GM23338 (cell line): ENCODE measurements at regions not wholly inside any gene's neighbourhood (a gene's known extent, or its start where the extent isn't known, plus 50 kb on each side); places are given as distances from the start of the nearest gene placed in this dataset.
"Not testable (repeated sequence)": the region's sequence is repeated elsewhere in the genome, so short reads cannot be mapped to it uniquely, and the experiment has no call there.

Experiments used
- ATAC-seq: fragments of 200-7000 bp; cut with Tn5 transposase; 3 replicates; pipeline ENCODE4 v1.9.1; 2020
- DNase-seq: peaks from one replicate; pipeline ENCODE4 v3.0.0-alpha.2; 2015; ENCODE audit warnings: low spot score
- H2AFZ ChIP-seq: fragments of 200-600 bp; sonication (generic); 2 replicates; pipeline ENCODE4 v1.8.0; 2016; ENCODE audit warnings: antibody characterized with exemption, mild to moderate bottlenecking, moderate library complexity
- H3F3A ChIP-seq: fragments of 200-600 bp; sonication (generic); replicated peaks from 2 replicates; pipeline ENCODE4 v1.8.0; 2017; ENCODE audit warnings: antibody characterized with exemption, mixed run types, low read depth
- H3K27ac ChIP-seq: fragments of 200-600 bp; sonication (generic); 2 replicates; pipeline ENCODE4 v1.6.1; 2016; ENCODE audit warnings: low read depth
- H3K27me3 ChIP-seq: fragments of 200-600 bp; sonication (generic); 2 replicates; pipeline ENCODE4 v1.8.0; 2016; ENCODE audit warnings: mild to moderate bottlenecking, mixed run types, moderate library complexity; ENCODE audit not compliant: insufficient read depth
- H3K36me3 ChIP-seq: fragments of 200-600 bp; sonication (generic); 2 replicates; pipeline ENCODE4 v1.8.0; 2016; ENCODE audit warnings: mild to moderate bottlenecking; ENCODE audit not compliant: insufficient read depth
- H3K4me1 ChIP-seq: fragments of 200-600 bp; sonication (generic); 2 replicates; pipeline ENCODE4 v1.8.0; 2016; ENCODE audit warnings: mild to moderate bottlenecking, moderate library complexity; ENCODE audit not compliant: insufficient read depth
- H3K4me2 ChIP-seq: fragments of 200-600 bp; sonication (generic); 2 replicates; pipeline ENCODE4 v1.7.1; 2017; ENCODE audit warnings: mixed run types
- H3K4me3 ChIP-seq: fragments of 200-600 bp; sonication (generic); 2 replicates; pipeline ENCODE4 v1.6.1; 2016; ENCODE audit warnings: mixed run types
- H3K79me2 ChIP-seq: fragments of 200-600 bp; sonication (generic); replicated peaks from 2 replicates; pipeline ENCODE4 v1.8.0; 2017; ENCODE audit warnings: mild to moderate bottlenecking; ENCODE audit not compliant: insufficient read depth
- H3K9me2 ChIP-seq: fragments of 200-600 bp; sonication (generic); 2 replicates; pipeline ENCODE4 v1.8.0; 2017; ENCODE audit not compliant: insufficient read depth
- H4K20me1 ChIP-seq: fragments of 200-600 bp; sonication (generic); replicated peaks from 2 replicates; pipeline ENCODE4 v1.8.0; 2017; ENCODE audit warnings: mild to moderate bottlenecking; ENCODE audit not compliant: insufficient read depth
- H3K27ac Mint-ChIP-seq: 2 replicates; pipeline ENCODE4 v1.8.0; 2020; ENCODE audit warnings: inconsistent platforms, mild to moderate bottlenecking, moderate library complexity, mixed read lengths
- H3K27me3 Mint-ChIP-seq: 3 replicates; pipeline ENCODE4 v1.8.0; 2022; ENCODE audit warnings: low read depth, mild to moderate bottlenecking, moderate library complexity, mixed read lengths, inconsistent platforms; ENCODE audit not compliant: insufficient read depth, poor library complexity
- H3K36me3 Mint-ChIP-seq: 3 replicates; pipeline ENCODE4 v1.8.0; 2021; ENCODE audit warnings: low read depth, mild to moderate bottlenecking, inconsistent platforms, moderate library complexity, mixed read lengths
- H3K4me1 Mint-ChIP-seq: 3 replicates; pipeline ENCODE4 v1.8.0; 2020; ENCODE audit warnings: mild to moderate bottlenecking, inconsistent platforms, mixed read lengths
- H3K4me3 Mint-ChIP-seq: 3 replicates; pipeline ENCODE4 v1.8.0; 2021; ENCODE audit warnings: moderate library complexity, mild to moderate bottlenecking, inconsistent platforms, mixed read lengths
- H3K9me3 Mint-ChIP-seq: 3 replicates; pipeline ENCODE4 v1.8.0; 2020; ENCODE audit warnings: moderate library complexity, mild to moderate bottlenecking, inconsistent platforms, mixed read lengths
- CREB1 ChIP-seq: fragments of 250-450 bp; sonication (Bioruptor Pico); IDR thresholded peaks from 2 replicates; pipeline ENCODE4 v1.5.0; 2020; ENCODE audit warnings: low read depth, mild to moderate bottlenecking, moderate library complexity
- TF ChIP-seq, protein P1 (sequence below), 2 experiments: fragments of 200-600 bp in 1 of 2; sonication (generic) in 1 of 2; conservative IDR thresholded peaks; 2 replicates each; pipeline versions ENCODE4 v1.5.1 to v1.6.1; 2016 to 2017; ENCODE audit warnings: antibody characterized with exemption in 2 of 2, low read depth in 2 of 2, mild to moderate bottlenecking in 2 of 2, moderate library complexity in 1 of 2
- TF ChIP-seq, protein P2 (sequence below): IDR thresholded peaks from 2 replicates; pipeline ENCODE4 v1.6.1; 2016; ENCODE audit warnings: antibody characterized with exemption
- TF ChIP-seq, protein P3 (sequence below): IDR thresholded peaks from one replicate; pipeline ENCODE4 v1.6.1; 2018; ENCODE audit warnings: antibody characterized with exemption; ENCODE audit not compliant: unreplicated experiment

DNA sequence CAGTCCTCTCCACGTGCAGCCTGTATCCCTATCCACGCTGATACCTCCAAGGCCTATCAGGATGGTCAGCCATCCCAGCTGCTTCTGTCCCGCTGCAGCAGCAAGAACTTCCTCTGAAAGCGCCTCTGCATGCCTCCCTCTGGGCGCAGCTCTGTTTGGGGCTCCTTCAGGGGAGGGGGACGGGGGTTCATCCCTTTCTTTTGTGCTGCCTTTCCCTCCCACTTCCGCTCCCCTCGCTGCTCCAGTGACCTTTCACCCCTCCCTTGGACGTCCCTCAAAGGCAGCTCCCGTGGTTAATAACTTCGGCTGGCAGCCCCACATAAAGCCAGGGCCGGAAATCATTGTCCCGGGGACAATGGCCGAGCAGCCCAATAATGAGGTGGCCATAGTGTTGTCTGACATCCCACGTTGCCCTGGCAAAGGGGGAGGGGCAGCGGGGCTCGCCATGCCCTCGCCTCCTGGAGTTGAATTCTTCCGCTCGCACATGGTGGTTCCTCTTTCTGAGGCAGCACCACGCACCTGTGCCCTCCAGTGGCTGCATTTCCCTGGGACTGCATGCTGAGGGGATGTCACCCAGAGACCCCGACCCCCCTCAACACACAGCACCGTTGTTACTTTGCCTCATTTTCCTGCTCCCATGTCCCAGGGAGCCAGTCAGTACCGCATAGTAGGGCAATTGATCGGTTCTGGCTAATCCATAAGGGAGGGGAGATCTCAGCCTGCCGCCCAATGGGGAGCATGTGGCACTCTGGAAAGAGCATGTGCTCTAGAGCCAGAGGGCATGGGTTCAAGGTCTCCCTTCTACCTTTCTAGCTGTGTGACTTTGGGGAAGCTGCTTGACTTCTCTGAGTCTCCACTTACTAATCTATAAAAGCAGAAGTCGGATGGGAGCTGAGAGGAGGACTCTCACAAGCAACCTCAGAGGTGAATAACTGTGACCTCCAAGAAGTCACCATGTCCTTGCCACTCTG is 72.0 kb downstream of the TRIM43 start:
- DNase-seq (peak; percentile 31), ATAC-seq (peak; percentile 73)
- not testable (repeated sequence) for H3K27ac Mint-ChIP-seq, H3K36me3 ChIP-seq, H3K4me1 Mint-ChIP-seq, H3K9me3 Mint-ChIP-seq, H3K27me3 Mint-ChIP-seq, H3K4me3 Mint-ChIP-seq, H3K79me2 ChIP-seq, H3K4me1 ChIP-seq, H4K20me1 ChIP-seq, H3K36me3 Mint-ChIP-seq, H3K4me2 ChIP-seq, H3K9me2 ChIP-seq, H3K27ac ChIP-seq, H3K4me3 ChIP-seq, H3K27me3 ChIP-seq, H3F3A ChIP-seq
- peak overlapping the region; percentile 43; the same call in 1 of the 2 replicates for H2AFZ ChIP-seq
- TF ChIP-seq, protein P1, sequence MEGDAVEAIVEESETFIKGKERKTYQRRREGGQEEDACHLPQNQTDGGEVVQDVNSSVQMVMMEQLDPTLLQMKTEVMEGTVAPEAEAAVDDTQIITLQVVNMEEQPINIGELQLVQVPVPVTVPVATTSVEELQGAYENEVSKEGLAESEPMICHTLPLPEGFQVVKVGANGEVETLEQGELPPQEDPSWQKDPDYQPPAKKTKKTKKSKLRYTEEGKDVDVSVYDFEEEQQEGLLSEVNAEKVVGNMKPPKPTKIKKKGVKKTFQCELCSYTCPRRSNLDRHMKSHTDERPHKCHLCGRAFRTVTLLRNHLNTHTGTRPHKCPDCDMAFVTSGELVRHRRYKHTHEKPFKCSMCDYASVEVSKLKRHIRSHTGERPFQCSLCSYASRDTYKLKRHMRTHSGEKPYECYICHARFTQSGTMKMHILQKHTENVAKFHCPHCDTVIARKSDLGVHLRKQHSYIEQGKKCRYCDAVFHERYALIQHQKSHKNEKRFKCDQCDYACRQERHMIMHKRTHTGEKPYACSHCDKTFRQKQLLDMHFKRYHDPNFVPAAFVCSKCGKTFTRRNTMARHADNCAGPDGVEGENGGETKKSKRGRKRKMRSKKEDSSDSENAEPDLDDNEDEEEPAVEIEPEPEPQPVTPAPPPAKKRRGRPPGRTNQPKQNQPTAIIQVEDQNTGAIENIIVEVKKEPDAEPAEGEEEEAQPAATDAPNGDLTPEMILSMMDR (conservative IDR thresholded peaks at IDR 0.05; ENCODE audit: low read depth in 2 of 2), result peak in 1 of 2 experiments; percentile 13; a peak in 1 of 4 replicates

DNA sequence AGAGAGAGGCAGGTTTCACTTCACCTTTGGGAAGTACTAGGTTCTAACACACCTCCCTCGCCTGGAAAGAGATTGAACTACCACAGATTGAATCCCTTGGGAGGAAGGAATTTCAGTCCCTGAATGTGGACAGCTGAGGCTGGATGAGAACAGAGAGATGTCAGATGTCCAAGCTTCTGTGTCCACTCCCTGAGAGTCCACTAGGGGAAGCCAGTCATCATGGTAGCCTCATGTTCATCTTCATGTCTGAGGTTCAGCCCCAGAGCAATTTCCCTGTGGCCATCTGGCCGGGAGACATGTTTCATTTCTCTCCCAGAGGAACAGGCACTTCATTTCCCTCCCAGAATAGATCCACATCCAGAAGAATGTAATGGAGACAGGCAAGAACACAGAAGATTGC is 74.8 kb downstream of the TRIM43 start:
- not testable (repeated sequence) for H3K36me3 Mint-ChIP-seq, DNase-seq, H3K9me3 Mint-ChIP-seq, H3K27me3 ChIP-seq, H3K9me2 ChIP-seq, H2AFZ ChIP-seq, ATAC-seq, H3K4me1 ChIP-seq, H3K4me3 Mint-ChIP-seq, H3K27ac Mint-ChIP-seq, H3K4me3 ChIP-seq, H3K27ac ChIP-seq, H4K20me1 ChIP-seq, H3F3A ChIP-seq, H3K36me3 ChIP-seq, H3K4me2 ChIP-seq, H3K27me3 Mint-ChIP-seq, H3K4me1 Mint-ChIP-seq, H3K79me2 ChIP-seq

DNA sequence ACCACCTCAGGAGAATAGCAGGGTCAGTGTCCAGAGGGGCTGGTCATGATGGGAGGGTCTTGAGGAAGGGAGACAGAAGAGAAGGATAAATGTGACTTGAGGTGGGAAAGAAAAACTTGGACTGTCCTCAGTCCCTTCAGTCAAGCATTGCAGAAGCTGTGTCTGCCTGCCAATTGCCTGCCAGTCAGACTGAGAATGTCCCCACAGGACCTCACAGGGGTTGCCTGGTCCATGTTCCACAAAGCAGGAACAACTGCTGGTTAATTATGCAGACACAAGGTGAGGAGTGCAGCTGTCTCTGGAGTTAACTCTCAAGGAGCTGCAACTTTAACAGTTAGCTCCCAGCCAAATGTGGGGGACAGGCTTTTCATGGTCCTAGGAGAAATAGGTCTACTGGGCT is 75.7 kb downstream of the TRIM43 start:
- Histone ChIP-seq H3K27me3 (0 out of 2 replicates have a peak, but pooled peaks cover 5% of the 10 kb centered on the region), H3K27ac (no peak overlapping the region), H3F3A (no peaks in the 10 kb centered on the region), H2AFZ (no peak overlapping the region), H3K9me2 (no peaks in the 10 kb centered on the region), H4K20me1 (no peaks in the 10 kb centered on the region), H3K36me3 (no peaks in the 10 kb centered on the region), H3K79me2 (no peaks in the 10 kb centered on the region), H3K4me3 (no peak overlapping the region), H3K4me1 (no peaks in the 10 kb centered on the region), H3K4me2 (no peak overlapping the region)
- ATAC-seq, result no peak
- Mint-ChIP-seq H3K9me3 (no peaks in the 10 kb centered on the region), H3K4me3 (no peak overlapping the region), H3K36me3 (no peaks in the 10 kb centered on the region), H3K4me1 (peaks cover 8% of the 10 kb centered on the region; the same call in 2 of the 3 replicates), H3K27me3 (peaks cover 1% of the 10 kb centered on the region), H3K27ac (no peak overlapping the region)
- DNase-seq, result no peak
- TF ChIP-seq, protein P1 (conservative IDR thresholded peaks at IDR 0.05; ENCODE audit: low read depth in 2 of 2), result no peak
- no peak for TF ChIP-seq CREB1 (CRISPR knock-in tag)
- TF ChIP-seq, protein P2, sequence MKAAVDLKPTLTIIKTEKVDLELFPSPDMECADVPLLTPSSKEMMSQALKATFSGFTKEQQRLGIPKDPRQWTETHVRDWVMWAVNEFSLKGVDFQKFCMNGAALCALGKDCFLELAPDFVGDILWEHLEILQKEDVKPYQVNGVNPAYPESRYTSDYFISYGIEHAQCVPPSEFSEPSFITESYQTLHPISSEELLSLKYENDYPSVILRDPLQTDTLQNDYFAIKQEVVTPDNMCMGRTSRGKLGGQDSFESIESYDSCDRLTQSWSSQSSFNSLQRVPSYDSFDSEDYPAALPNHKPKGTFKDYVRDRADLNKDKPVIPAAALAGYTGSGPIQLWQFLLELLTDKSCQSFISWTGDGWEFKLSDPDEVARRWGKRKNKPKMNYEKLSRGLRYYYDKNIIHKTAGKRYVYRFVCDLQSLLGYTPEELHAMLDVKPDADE, result no peak
- TF ChIP-seq, protein P3, sequence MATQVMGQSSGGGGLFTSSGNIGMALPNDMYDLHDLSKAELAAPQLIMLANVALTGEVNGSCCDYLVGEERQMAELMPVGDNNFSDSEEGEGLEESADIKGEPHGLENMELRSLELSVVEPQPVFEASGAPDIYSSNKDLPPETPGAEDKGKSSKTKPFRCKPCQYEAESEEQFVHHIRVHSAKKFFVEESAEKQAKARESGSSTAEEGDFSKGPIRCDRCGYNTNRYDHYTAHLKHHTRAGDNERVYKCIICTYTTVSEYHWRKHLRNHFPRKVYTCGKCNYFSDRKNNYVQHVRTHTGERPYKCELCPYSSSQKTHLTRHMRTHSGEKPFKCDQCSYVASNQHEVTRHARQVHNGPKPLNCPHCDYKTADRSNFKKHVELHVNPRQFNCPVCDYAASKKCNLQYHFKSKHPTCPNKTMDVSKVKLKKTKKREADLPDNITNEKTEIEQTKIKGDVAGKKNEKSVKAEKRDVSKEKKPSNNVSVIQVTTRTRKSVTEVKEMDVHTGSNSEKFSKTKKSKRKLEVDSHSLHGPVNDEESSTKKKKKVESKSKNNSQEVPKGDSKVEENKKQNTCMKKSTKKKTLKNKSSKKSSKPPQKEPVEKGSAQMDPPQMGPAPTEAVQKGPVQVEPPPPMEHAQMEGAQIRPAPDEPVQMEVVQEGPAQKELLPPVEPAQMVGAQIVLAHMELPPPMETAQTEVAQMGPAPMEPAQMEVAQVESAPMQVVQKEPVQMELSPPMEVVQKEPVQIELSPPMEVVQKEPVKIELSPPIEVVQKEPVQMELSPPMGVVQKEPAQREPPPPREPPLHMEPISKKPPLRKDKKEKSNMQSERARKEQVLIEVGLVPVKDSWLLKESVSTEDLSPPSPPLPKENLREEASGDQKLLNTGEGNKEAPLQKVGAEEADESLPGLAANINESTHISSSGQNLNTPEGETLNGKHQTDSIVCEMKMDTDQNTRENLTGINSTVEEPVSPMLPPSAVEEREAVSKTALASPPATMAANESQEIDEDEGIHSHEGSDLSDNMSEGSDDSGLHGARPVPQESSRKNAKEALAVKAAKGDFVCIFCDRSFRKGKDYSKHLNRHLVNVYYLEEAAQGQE, result no peak
